ENCODE measurements at regions not wholly inside any gene's neighbourhood (a gene's known extent, or its start where the extent isn't known, plus 50 kb on each side); places are given as distances from the start of the nearest gene placed in this dataset.

- Mint-ChIP-seq H3K9me3 (peaks cover 100% of the 10 kb centered on the region), H3K36me3 (ENCODE audit: low read depth) (peaks cover 87% of the 10 kb centered on the region), H3K4me1 (ENCODE audit: low read depth) (no peaks in the 10 kb centered on the region), H3K4me3 (no peak overlapping the region), H3K27me3 (no peaks in the 10 kb centered on the region), H3K27ac (no peak overlapping the region)
- intact Hi-C loops (cut with micrococcal nuclease) = no loop called here
These were observed 106.3 kb downstream of the SNRPN start for GRCh38 chr15:25060996-25061620.

GRCh38 chr15:25061808-25062550 lies 107.2 kb downstream of the SNRPN start:
- H3K27me3 Mint-ChIP-seq = no peaks in the 10 kb centered on the region

GRCh38 chr15:25062551-25063430 lies 108.0 kb downstream of the SNRPN start:
- Mint-ChIP-seq H3K9me3 (peaks cover 100% of the 10 kb centered on the region), H3K4me1 (ENCODE audit: low read depth) (no peaks in the 10 kb centered on the region), H3K4me3 (no peak overlapping the region), H3K27ac (no peak overlapping the region), H3K36me3 (ENCODE audit: low read depth) (peaks cover 92% of the 10 kb centered on the region), H3K27me3 (no peaks in the 10 kb centered on the region)
- intact Hi-C loops (cut with micrococcal nuclease) = no loop called here

More at GRCh38 chr15:25061808-25062550, 107.2 kb downstream of the SNRPN start:
- Mint-ChIP-seq H3K4me3 (no peak overlapping the region), H3K36me3 (ENCODE audit: low read depth) (peaks cover 89% of the 10 kb centered on the region), H3K4me1 (ENCODE audit: low read depth) (no peaks in the 10 kb centered on the region), H3K27ac (no peak overlapping the region), H3K9me3 (peaks cover 100% of the 10 kb centered on the region)
- intact Hi-C loops (cut with micrococcal nuclease) = no loop called here

- intact Hi-C loops (cut with micrococcal nuclease) = no loop called here
- H3K4me1 Mint-ChIP-seq (ENCODE audit: low read depth) = no peaks in the 10 kb centered on the region
These were observed 110.5 kb downstream of the SNRPN start for GRCh38 chr15:25065286-25065685.

GRCh38 chr15:25065876-25066275 lies 111.1 kb downstream of the SNRPN start:
- Mint-ChIP-seq H3K27ac (no peak overlapping the region), H3K9me3 (peaks cover 100% of the 10 kb centered on the region), H3K4me1 (ENCODE audit: low read depth) (no peaks in the 10 kb centered on the region), H3K4me3 (no peak overlapping the region), H3K27me3 (no peaks in the 10 kb centered on the region), H3K36me3 (ENCODE audit: low read depth) (peaks cover 95% of the 10 kb centered on the region)
- intact Hi-C loops (cut with micrococcal nuclease) = no loop called here

More at GRCh38 chr15:25065286-25065685, 110.5 kb downstream of the SNRPN start:
- Mint-ChIP-seq H3K9me3 (peaks cover 100% of the 10 kb centered on the region), H3K36me3 (ENCODE audit: low read depth) (peaks cover 95% of the 10 kb centered on the region), H3K27me3 (no peaks in the 10 kb centered on the region), H3K4me3 (no peak overlapping the region), H3K27ac (no peak overlapping the region)

- Mint-ChIP-seq H3K4me1 (ENCODE audit: low read depth) (no peaks in the 10 kb centered on the region), H3K27ac (no peak overlapping the region), H3K27me3 (no peaks in the 10 kb centered on the region), H3K9me3 (peaks cover 100% of the 10 kb centered on the region), H3K4me3 (no peak overlapping the region), H3K36me3 (ENCODE audit: low read depth) (peaks cover 95% of the 10 kb centered on the region)
- intact Hi-C loops (cut with micrococcal nuclease) = no loop called here
These were observed 111.9 kb downstream of the SNRPN start for GRCh38 chr15:25066708-25067107.

- H3K27ac Mint-ChIP-seq = no peak overlapping the region
- no peak overlapping the region for H3K4me3 Mint-ChIP-seq
- H3K27me3 Mint-ChIP-seq = no peaks in the 10 kb centered on the region
- intact Hi-C loops (cut with micrococcal nuclease) = no loop called here
- H3K4me1 Mint-ChIP-seq (ENCODE audit: low read depth) = no peaks in the 10 kb centered on the region
- peaks cover 100% of the 10 kb centered on the region for H3K9me3 Mint-ChIP-seq
- peaks cover 95% of the 10 kb centered on the region for H3K36me3 Mint-ChIP-seq (ENCODE audit: low read depth)
These were observed 113.0 kb downstream of the SNRPN start for GRCh38 chr15:25067725-25068309.

GRCh38 chr15:25068696-25069095 lies 113.9 kb downstream of the SNRPN start:
- intact Hi-C loops (cut with micrococcal nuclease) = no loop called here
- no peaks in the 10 kb centered on the region for H3K4me1 Mint-ChIP-seq (ENCODE audit: low read depth)
- H3K36me3 Mint-ChIP-seq (ENCODE audit: low read depth) = peaks cover 93% of the 10 kb centered on the region
- H3K27ac Mint-ChIP-seq = no peak overlapping the region
- no peak overlapping the region for H3K4me3 Mint-ChIP-seq
- no peaks in the 10 kb centered on the region for H3K27me3 Mint-ChIP-seq
- peaks cover 100% of the 10 kb centered on the region for H3K9me3 Mint-ChIP-seq

GRCh38 chr15:25070353-25070963 lies 115.7 kb downstream of the SNRPN start:
- no peak overlapping the region for H3K27ac Mint-ChIP-seq
- no peaks in the 10 kb centered on the region for H3K27me3 Mint-ChIP-seq
- H3K4me1 Mint-ChIP-seq (ENCODE audit: low read depth) = no peaks in the 10 kb centered on the region
- intact Hi-C loops (cut with micrococcal nuclease) = no loop called here
- H3K36me3 Mint-ChIP-seq (ENCODE audit: low read depth) = peaks cover 99% of the 10 kb centered on the region
- peaks cover 100% of the 10 kb centered on the region for H3K9me3 Mint-ChIP-seq
- H3K4me3 Mint-ChIP-seq = no peak overlapping the region

- H3K27me3 Mint-ChIP-seq = no peaks in the 10 kb centered on the region
- peaks cover 100% of the 10 kb centered on the region for H3K9me3 Mint-ChIP-seq
- H3K27ac Mint-ChIP-seq = no peak overlapping the region
- intact Hi-C loops (cut with micrococcal nuclease) = no loop called here
- H3K4me1 Mint-ChIP-seq (ENCODE audit: low read depth) = no peaks in the 10 kb centered on the region
- H3K4me3 Mint-ChIP-seq = no peak overlapping the region
- H3K36me3 Mint-ChIP-seq (ENCODE audit: low read depth) = peaks cover 98% of the 10 kb centered on the region
These were observed 118.2 kb downstream of the SNRPN start for GRCh38 chr15:25072857-25073476.

GRCh38 chr15:25087137-25087536 lies 132.3 kb downstream of the SNRPN start:
- Mint-ChIP-seq H3K27me3 (no peaks in the 10 kb centered on the region), H3K4me3 (no peak overlapping the region), H3K4me1 (ENCODE audit: low read depth) (no peaks in the 10 kb centered on the region), H3K36me3 (ENCODE audit: low read depth) (peaks cover 26% of the 10 kb centered on the region), H3K27ac (no peak overlapping the region), H3K9me3 (peaks cover 100% of the 10 kb centered on the region)
- intact Hi-C loops (cut with micrococcal nuclease) = no loop called here

- intact Hi-C loops (cut with micrococcal nuclease) = no loop called here
- no peak overlapping the region for H3K4me3 Mint-ChIP-seq
- H3K4me1 Mint-ChIP-seq (ENCODE audit: low read depth) = no peaks in the 10 kb centered on the region
- peaks cover 25% of the 10 kb centered on the region for H3K36me3 Mint-ChIP-seq (ENCODE audit: low read depth)
- no peak overlapping the region for H3K27ac Mint-ChIP-seq
- H3K9me3 Mint-ChIP-seq = peaks cover 100% of the 10 kb centered on the region
- H3K27me3 Mint-ChIP-seq = no peaks in the 10 kb centered on the region
These were observed 133.5 kb downstream of the SNRPN start for GRCh38 chr15:25088261-25088790.

GRCh38 chr15:25089577-25089976 lies 134.8 kb downstream of the SNRPN start:
- Mint-ChIP-seq H3K36me3 (ENCODE audit: low read depth) (peaks cover 26% of the 10 kb centered on the region), H3K4me1 (ENCODE audit: low read depth) (no peaks in the 10 kb centered on the region), H3K27me3 (no peaks in the 10 kb centered on the region), H3K27ac (no peak overlapping the region), H3K9me3 (peaks cover 100% of the 10 kb centered on the region), H3K4me3 (no peak overlapping the region)
- intact Hi-C loops (cut with micrococcal nuclease) = no loop called here

Data from dendritic cell treated with granulocyte-macrophage colony-stimulating factor and Interleukin-4, amounts not matched to agents 40 ng/mL and 50 ng/mL, for 4 days (primary cell).